Mesothelial cell of epicardium (in vitro differentiated cells): ENCODE measurements at regions not wholly inside any gene's neighbourhood (a gene's known extent, or its start where the extent isn't known, plus 50 kb on each side); places are given as distances from the start of the nearest gene placed in this dataset.

ENCODE experiments used
- DNase-seq, 2 experiments: peaks; one replicate each; pipeline ENCODE4 v3.0.0; 2021; ENCODE audit warnings: low spot score in 2 of 2; ENCODE audit not compliant: unreplicated experiment in 2 of 2
- H3K27ac Mint-ChIP-seq: 2 replicates; pipeline ENCODE4 v1.8.0; 2021; ENCODE audit warnings: mixed read lengths
- H3K27me3 Mint-ChIP-seq: 2 replicates; pipeline ENCODE4 v1.8.0; 2021; ENCODE audit warnings: low read depth, mixed read lengths
- H3K36me3 Mint-ChIP-seq: 2 replicates; pipeline ENCODE4 v1.8.0; 2021; ENCODE audit warnings: mixed read lengths
- H3K4me1 Mint-ChIP-seq: 2 replicates; pipeline ENCODE4 v1.8.0; 2021; ENCODE audit warnings: mixed read lengths
- H3K4me3 Mint-ChIP-seq: 2 replicates; pipeline ENCODE4 v1.8.0; 2021; ENCODE audit warnings: mild to moderate bottlenecking, moderate library complexity, mixed read lengths
- H3K9me3 Mint-ChIP-seq: 2 replicates; pipeline ENCODE4 v1.8.0; 2021; ENCODE audit warnings: mixed read lengths
- TF ChIP-seq, protein P1 (sequence below): fragments of 200-600 bp; sonication (generic); IDR thresholded peaks from one replicate; pipeline ENCODE4 v1.5.0; 2021; ENCODE audit warnings: antibody characterized with exemption; ENCODE audit not compliant: unreplicated experiment

DNA sequence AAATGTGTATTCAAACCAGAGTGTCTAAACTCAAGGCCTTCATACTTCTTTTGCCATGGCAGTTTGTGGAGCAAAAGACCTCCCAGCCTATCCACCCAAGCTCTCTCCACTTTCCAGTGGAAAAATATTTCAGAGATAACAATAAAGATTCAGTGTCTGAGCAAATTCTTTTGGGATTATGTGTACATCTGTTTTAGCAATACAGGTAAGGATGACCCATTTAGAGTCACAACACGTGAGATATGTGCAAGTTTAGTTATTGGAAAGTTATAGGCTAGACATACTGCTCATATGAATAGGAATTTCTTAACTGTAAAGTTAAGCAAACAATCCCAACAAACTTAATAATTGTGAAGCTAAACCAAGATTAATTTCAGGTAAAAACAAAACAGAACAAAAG is 174.5 kb upstream of the LRIG1 start:
- no peak overlapping the region for H3K4me3 Mint-ChIP-seq
- H3K36me3 Mint-ChIP-seq: no peaks in the 10 kb centered on the region
- peaks cover 5% of the 10 kb centered on the region for H3K4me1 Mint-ChIP-seq
- no peak overlapping the region for H3K27ac Mint-ChIP-seq
- TF ChIP-seq, protein P1, sequence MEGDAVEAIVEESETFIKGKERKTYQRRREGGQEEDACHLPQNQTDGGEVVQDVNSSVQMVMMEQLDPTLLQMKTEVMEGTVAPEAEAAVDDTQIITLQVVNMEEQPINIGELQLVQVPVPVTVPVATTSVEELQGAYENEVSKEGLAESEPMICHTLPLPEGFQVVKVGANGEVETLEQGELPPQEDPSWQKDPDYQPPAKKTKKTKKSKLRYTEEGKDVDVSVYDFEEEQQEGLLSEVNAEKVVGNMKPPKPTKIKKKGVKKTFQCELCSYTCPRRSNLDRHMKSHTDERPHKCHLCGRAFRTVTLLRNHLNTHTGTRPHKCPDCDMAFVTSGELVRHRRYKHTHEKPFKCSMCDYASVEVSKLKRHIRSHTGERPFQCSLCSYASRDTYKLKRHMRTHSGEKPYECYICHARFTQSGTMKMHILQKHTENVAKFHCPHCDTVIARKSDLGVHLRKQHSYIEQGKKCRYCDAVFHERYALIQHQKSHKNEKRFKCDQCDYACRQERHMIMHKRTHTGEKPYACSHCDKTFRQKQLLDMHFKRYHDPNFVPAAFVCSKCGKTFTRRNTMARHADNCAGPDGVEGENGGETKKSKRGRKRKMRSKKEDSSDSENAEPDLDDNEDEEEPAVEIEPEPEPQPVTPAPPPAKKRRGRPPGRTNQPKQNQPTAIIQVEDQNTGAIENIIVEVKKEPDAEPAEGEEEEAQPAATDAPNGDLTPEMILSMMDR: no peak
- peaks cover 9% of the 10 kb centered on the region for H3K27me3 Mint-ChIP-seq
- no peak for DNase-seq
- peaks cover 18% of the 10 kb centered on the region for H3K9me3 Mint-ChIP-seq

- TF ChIP-seq, protein P1: no peak
- Mint-ChIP-seq H3K27ac (no peak overlapping the region), H3K27me3 (peaks cover 6% of the 10 kb centered on the region), H3K4me3 (no peak overlapping the region), H3K9me3 (no peaks in the 10 kb centered on the region), H3K4me1 (peaks cover 7% of the 10 kb centered on the region), H3K36me3 (no peaks in the 10 kb centered on the region)
- DNase-seq: no peak
Observed at GRCh38 chr3:66692042-66692765, 191.4 kb upstream of the LRIG1 start.

DNA sequence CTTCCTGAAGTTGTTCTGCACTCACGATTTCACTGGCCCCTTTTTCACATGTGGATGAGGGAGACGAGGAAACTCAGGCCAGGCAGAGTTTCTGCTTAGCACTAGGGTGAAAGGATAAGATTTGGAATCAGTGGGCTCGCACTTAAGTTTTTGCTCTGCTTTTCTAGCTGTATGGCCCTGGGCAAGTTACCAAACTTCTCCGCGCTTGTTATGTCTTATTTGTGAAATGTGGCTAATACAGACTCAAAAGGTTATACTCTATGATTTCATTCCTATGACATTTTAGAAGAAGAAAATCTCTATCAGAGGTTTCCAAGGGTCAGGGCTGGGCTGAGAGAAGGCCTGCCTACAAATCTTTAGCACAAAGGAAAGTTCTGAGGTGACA is 191.9 kb upstream of the LRIG1 start:
- H3K9me3 Mint-ChIP-seq: no peaks in the 10 kb centered on the region
- H3K36me3 Mint-ChIP-seq: no peaks in the 10 kb centered on the region
- peaks cover 6% of the 10 kb centered on the region for H3K27me3 Mint-ChIP-seq
- TF ChIP-seq, protein P1: no peak
- H3K4me3 Mint-ChIP-seq: no peak overlapping the region
- no peak for DNase-seq
- no peak overlapping the region for H3K27ac Mint-ChIP-seq
- peaks cover 7% of the 10 kb centered on the region for H3K4me1 Mint-ChIP-seq

GRCh38 chr3:66693461-66694031 is 192.7 kb upstream of the LRIG1 start:
- Mint-ChIP-seq H3K4me3 (no peak overlapping the region), H3K27me3 (peaks cover 6% of the 10 kb centered on the region), H3K9me3 (no peaks in the 10 kb centered on the region), H3K27ac (no peak overlapping the region), H3K36me3 (no peaks in the 10 kb centered on the region), H3K4me1 (peaks cover 7% of the 10 kb centered on the region)
- TF ChIP-seq, protein P1: no peak
- DNase-seq: no peak

DNA sequence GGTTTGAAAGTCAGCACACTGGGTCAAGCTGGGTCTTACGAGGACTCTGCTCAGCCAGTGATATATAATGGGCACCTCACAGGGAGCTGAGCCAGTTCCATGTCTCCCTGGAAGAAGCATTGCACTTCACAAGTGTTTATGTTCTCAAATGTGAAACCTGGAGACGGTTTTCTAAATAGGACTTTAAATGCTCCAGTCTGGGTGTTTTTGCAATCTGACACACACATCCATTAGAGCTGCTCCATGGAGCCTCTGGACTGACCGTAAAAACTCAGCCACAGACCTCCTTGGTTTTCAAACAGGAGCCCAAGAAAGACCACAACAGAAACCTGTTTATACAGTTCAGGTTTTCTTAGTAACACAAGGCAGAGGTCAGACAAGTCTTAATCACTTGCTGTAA is 201.3 kb upstream of the LRIG1 start:
- Mint-ChIP-seq H3K4me1 (no peaks in the 10 kb centered on the region), H3K36me3 (no peaks in the 10 kb centered on the region), H3K27ac (no peak overlapping the region), H3K27me3 (peaks cover 3% of the 10 kb centered on the region), H3K4me3 (no peak overlapping the region), H3K9me3 (no peaks in the 10 kb centered on the region)
- no peak for DNase-seq
- TF ChIP-seq, protein P1: no peak

DNA sequence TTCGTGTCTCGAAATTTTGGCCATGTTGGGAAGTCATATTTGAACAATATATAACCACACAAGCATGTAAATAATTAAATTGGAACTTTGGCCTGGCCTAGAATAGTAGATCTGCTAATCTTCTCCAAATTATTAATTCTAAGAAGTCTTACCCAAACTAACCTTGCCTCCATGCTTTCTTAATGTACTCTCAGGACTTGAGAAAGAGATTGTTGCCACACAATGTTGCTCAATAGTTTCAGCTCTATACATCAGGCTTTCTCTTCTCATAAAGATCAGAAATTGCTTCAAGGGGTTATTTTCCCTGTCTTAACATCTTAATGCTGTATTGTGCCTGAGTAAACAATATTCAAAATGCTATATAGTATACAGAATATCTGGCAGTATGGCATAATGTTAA is 202.7 kb upstream of the LRIG1 start:
- H3K27me3 Mint-ChIP-seq: peaks cover 3% of the 10 kb centered on the region
- H3K9me3 Mint-ChIP-seq: no peaks in the 10 kb centered on the region
- no peaks in the 10 kb centered on the region for H3K4me1 Mint-ChIP-seq
- no peak overlapping the region for H3K27ac Mint-ChIP-seq
- H3K36me3 Mint-ChIP-seq: no peaks in the 10 kb centered on the region
- TF ChIP-seq, protein P1: no peak
- no peak for DNase-seq
- no peak overlapping the region for H3K4me3 Mint-ChIP-seq
